Panc1 (cell line): ENCODE measurements at regions not wholly inside any gene's neighbourhood (a gene's known extent, or its start where the extent isn't known, plus 50 kb on each side); places are given as distances from the start of the nearest gene placed in this dataset.

ENCODE experiments used
- ATAC-seq: fragments of 200-7000 bp; cut with Tn5 transposase; 2 replicates; pipeline ENCODE4 v1.9.1; 2020; ENCODE audit warnings: mild to moderate bottlenecking, moderate library complexity
- BruUV-seq: library from RNA; stranded (reverse); fragments of 400-500 nt; replicated peaks from 2 replicates; lab custom pipeline; 2021; lab: Mats Ljungman, UMichigan
- CTCF ChIA-PET: fragments of 300-600 bp; sonication (Branson Sonifier 250); formaldehyde crosslinking; loops from one replicate; lab custom pipeline; 2022; ENCODE audit warnings: antibody characterized with exemption; lab: Charles Lee
- POLR2A ChIA-PET: fragments of 300-600 bp; sonication (Branson Sonifier 250); formaldehyde crosslinking; loops from one replicate; lab custom pipeline; 2022; ENCODE audit warnings: antibody characterized with exemption; lab: Charles Lee
- DNase-seq: peaks from one replicate; pipeline ENCODE4 v3.0.0-alpha.2; 2010; ENCODE audit warnings: low read depth, low spot score
- H3K27ac ChIP-seq: 2 replicates; pipeline ENCODE4 v1.5.1; 2011; ENCODE audit warnings: mild to moderate bottlenecking, low read length, inconsistent platforms
- H3K27me3 ChIP-seq: fragments of 200-500 bp; sonication (Bioruptor generic); 2 replicates; pipeline ENCODE4 v1.6.0; 2014; ENCODE audit warnings: low read length, inconsistent platforms; ENCODE audit not compliant: control insufficient read depth, insufficient read depth
- H3K36me3 ChIP-seq: fragments of 200-500 bp; sonication (Bioruptor generic); 2 replicates; pipeline ENCODE4 v1.5.1; 2014; ENCODE audit warnings: inconsistent platforms, mild to moderate bottlenecking, low read length, moderate library complexity; ENCODE audit not compliant: control insufficient read depth, insufficient read depth
- H3K4me1 ChIP-seq: 2 replicates; pipeline ENCODE4 v1.5.1; 2011; ENCODE audit warnings: inconsistent platforms, mild to moderate bottlenecking, low read length, moderate library complexity; ENCODE audit not compliant: control insufficient read depth, insufficient read depth
- H3K4me3 ChIP-seq, 2 experiments: 2 replicates each; pipeline ENCODE4 v1.5.1; 2011 to 2012; ENCODE audit warnings: low read depth in 2 of 2, low read length in 2 of 2, mild to moderate bottlenecking in 2 of 2, inconsistent platforms in 1 of 2, moderate library complexity in 1 of 2
- H3K9me3 ChIP-seq: fragments of 200-500 bp; sonication (Bioruptor generic); 2 replicates; pipeline ENCODE4 v1.5.1; 2014; ENCODE audit warnings: low read depth, mild to moderate bottlenecking, inconsistent platforms, low read length, moderate library complexity; ENCODE audit not compliant: control insufficient read depth, insufficient read depth
- POLR2AphosphoS5 ChIP-seq: IDR thresholded peaks from 2 replicates; pipeline ENCODE4 v1.6.1; 2012; ENCODE audit warnings: mild to moderate bottlenecking, low read depth, low read length, moderate library complexity
- SIN3A ChIP-seq: IDR thresholded peaks from 2 replicates; pipeline ENCODE4 v1.6.1; 2012; ENCODE audit warnings: low read depth, mild to moderate bottlenecking, low read length, moderate library complexity, borderline replicate concordance; ENCODE audit not compliant: insufficient read depth
- TCF7L2 ChIP-seq: IDR thresholded peaks from 2 replicates; pipeline ENCODE4 v1.6.1; 2011; ENCODE audit warnings: mild to moderate bottlenecking, low read depth, low read length, inconsistent platforms
- in situ Hi-C: cut with HindIII; loops from 2 replicates; pipeline ENCODE4 v1.10.0; 2016; ENCODE audit warnings: low sequenced_read_pairs, low pct_unique_long_range_greater_than_20kb
- intact Hi-C: fragments of 100-400 bp; cut with micrococcal nuclease; formaldehyde crosslinking; loops from one replicate; pipeline ENCODE4 v1.10.0; 2022; ENCODE audit not compliant: unreplicated experiment
- TF ChIP-seq, protein P1 (sequence below): fragments of 450-650 bp; IDR thresholded peaks from 2 replicates; pipeline ENCODE4 v1.5.1; 2017; ENCODE audit warnings: mild to moderate bottlenecking
- TF ChIP-seq, protein P2 (sequence below), 2 experiments: IDR thresholded peaks; 2 replicates each; pipeline ENCODE4 v1.6.1; 2011 to 2012; ENCODE audit warnings: low read depth in 2 of 2, control low read depth in 1 of 2, low read length in 1 of 2, mild to moderate bottlenecking in 1 of 2, moderate library complexity in 1 of 2; ENCODE audit not compliant: insufficient read depth in 1 of 2

DNA sequence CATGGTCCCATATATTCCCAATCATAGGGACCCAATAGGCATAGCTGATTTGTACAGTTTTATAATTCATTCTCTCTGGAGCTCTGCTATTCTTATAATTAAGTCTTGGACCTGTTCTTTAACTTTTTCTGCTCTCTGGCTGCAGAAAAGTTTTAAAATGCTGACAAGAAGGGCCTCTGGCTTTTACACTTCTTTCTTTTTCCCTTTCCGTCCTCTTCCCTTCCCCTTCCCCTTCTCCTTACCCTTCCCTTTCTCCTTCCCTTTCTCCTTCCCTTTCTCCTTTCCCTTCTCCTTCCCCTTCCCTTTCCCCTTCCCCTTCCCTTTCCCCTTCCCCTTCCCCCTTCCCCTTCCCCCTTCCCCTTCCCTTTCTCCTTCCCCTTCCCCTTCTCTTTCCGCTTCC is 101.3 kb upstream of the TPK1 start:
- ChIA-PET CTCF (no interaction called here), POLR2A (no interaction called here)
- no peaks in the 10 kb centered on the region for H3K9me3 ChIP-seq
- intact Hi-C loops (no loop called here), in situ Hi-C loops (no loop called here)
- DNase-seq (no peak), ATAC-seq (no peak)
- TF ChIP-seq TCF7L2 (no peak), SIN3A (no peak), POLR2AphosphoS5 (no peak)
- TF ChIP-seq, protein P1, sequence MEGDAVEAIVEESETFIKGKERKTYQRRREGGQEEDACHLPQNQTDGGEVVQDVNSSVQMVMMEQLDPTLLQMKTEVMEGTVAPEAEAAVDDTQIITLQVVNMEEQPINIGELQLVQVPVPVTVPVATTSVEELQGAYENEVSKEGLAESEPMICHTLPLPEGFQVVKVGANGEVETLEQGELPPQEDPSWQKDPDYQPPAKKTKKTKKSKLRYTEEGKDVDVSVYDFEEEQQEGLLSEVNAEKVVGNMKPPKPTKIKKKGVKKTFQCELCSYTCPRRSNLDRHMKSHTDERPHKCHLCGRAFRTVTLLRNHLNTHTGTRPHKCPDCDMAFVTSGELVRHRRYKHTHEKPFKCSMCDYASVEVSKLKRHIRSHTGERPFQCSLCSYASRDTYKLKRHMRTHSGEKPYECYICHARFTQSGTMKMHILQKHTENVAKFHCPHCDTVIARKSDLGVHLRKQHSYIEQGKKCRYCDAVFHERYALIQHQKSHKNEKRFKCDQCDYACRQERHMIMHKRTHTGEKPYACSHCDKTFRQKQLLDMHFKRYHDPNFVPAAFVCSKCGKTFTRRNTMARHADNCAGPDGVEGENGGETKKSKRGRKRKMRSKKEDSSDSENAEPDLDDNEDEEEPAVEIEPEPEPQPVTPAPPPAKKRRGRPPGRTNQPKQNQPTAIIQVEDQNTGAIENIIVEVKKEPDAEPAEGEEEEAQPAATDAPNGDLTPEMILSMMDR, result no peak
- TF ChIP-seq, protein P2, sequence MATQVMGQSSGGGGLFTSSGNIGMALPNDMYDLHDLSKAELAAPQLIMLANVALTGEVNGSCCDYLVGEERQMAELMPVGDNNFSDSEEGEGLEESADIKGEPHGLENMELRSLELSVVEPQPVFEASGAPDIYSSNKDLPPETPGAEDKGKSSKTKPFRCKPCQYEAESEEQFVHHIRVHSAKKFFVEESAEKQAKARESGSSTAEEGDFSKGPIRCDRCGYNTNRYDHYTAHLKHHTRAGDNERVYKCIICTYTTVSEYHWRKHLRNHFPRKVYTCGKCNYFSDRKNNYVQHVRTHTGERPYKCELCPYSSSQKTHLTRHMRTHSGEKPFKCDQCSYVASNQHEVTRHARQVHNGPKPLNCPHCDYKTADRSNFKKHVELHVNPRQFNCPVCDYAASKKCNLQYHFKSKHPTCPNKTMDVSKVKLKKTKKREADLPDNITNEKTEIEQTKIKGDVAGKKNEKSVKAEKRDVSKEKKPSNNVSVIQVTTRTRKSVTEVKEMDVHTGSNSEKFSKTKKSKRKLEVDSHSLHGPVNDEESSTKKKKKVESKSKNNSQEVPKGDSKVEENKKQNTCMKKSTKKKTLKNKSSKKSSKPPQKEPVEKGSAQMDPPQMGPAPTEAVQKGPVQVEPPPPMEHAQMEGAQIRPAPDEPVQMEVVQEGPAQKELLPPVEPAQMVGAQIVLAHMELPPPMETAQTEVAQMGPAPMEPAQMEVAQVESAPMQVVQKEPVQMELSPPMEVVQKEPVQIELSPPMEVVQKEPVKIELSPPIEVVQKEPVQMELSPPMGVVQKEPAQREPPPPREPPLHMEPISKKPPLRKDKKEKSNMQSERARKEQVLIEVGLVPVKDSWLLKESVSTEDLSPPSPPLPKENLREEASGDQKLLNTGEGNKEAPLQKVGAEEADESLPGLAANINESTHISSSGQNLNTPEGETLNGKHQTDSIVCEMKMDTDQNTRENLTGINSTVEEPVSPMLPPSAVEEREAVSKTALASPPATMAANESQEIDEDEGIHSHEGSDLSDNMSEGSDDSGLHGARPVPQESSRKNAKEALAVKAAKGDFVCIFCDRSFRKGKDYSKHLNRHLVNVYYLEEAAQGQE (IDR thresholded peaks at IDR 0.05; ENCODE audit: insufficient read depth in 1 of 2, low read depth in 2 of 2, low read length in 1 of 2), result no peak
- no peaks in the 10 kb centered on the region for H3K36me3 ChIP-seq
- no peak overlapping the region for H3K27ac ChIP-seq
- no peaks in the 10 kb centered on the region for H3K4me1 ChIP-seq
- H3K4me3 ChIP-seq, result no peak overlapping the region
- no TSS peak for BruUV-seq
- H3K27me3 ChIP-seq, result no peaks in the 10 kb centered on the region

DNA sequence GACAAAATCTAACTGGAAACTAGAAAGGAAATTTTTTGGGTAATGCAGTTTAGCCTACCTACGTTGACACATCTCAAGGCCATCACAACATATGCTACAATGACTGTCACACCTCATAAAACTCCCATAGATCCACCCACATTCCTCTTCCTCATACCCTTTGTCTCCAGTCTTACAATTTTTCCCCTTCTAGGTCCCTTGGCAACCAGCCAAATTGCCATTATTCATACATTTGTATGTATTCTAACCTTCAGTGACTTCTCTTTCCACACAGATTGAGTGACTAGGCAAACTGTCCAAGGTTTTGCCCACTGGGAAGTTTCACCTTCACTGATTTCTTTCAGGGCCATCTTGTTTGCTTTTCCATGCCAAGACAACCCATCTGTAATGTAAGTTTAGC is 100.5 kb upstream of the TPK1 start:
- DNase-seq (no peak), ATAC-seq (no peak)
- Histone ChIP-seq H3K27ac (no peak overlapping the region), H3K4me3 (no peak overlapping the region), H3K36me3 (no peaks in the 10 kb centered on the region), H3K4me1 (no peaks in the 10 kb centered on the region), H3K9me3 (no peaks in the 10 kb centered on the region), H3K27me3 (no peaks in the 10 kb centered on the region)
- no TSS peak for BruUV-seq
- ChIA-PET CTCF (no interaction called here), POLR2A (no interaction called here)
- in situ Hi-C loops (no loop called here), intact Hi-C loops (no loop called here)
- TF ChIP-seq, protein P1, result no peak
- no peak for TF ChIP-seq TCF7L2
- no peak for TF ChIP-seq SIN3A
- TF ChIP-seq, protein P2 (IDR thresholded peaks at IDR 0.05; ENCODE audit: insufficient read depth in 1 of 2, low read depth in 2 of 2, low read length in 1 of 2), result no peak
- TF ChIP-seq POLR2AphosphoS5, result no peak
